ENCODE measurements at regions not wholly inside any gene's neighbourhood (a gene's known extent, or its start where the extent isn't known, plus 50 kb on each side); places are given as distances from the start of the nearest gene placed in this dataset.
"Not testable (repeated sequence)": the region's sequence is repeated elsewhere in the genome, so short reads cannot be mapped to it uniquely, and the experiment has no call there.

DNA sequence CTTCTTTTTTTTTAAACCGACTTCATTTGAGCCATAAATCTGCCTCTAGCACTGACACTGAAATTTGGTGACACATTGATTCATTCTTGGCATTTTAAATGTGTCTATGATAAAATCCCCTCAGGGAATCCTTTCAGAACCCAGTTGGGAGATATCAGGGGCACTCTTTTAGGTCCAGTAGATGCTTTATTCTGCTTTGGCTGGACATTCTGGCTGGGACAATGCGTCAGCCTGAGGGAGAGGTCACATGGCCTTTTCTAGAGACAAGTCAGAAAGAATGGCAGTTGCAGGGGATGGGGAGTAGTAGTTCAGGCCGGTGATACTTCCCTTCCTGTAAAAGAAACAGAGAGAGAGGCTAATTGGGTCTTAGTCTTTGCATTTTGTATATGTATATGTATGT lies 63.1 kb downstream of the TRIM43 start:
- not testable (repeated sequence) for DNase-seq

DNA sequence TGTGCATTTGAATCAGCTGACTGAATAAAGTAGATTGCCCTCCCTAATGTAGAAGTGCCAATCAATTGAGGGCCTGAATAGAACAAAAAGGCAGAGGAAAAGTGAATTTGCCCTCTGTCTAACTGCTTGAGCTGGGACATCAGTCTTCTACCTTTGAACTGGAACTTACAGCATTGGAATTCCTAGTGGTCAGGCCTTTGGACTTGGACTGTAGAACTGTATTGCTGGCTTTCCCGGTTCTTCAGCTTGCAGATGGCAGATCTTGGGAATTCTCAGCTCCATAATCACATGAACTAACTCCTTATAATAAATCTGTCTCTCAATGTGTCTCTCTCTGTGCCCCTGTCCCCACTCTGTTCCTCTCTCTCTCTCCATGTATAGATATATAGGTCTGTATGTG lies 64.8 kb downstream of the TRIM43 start:
- not testable (repeated sequence) for DNase-seq

DNA sequence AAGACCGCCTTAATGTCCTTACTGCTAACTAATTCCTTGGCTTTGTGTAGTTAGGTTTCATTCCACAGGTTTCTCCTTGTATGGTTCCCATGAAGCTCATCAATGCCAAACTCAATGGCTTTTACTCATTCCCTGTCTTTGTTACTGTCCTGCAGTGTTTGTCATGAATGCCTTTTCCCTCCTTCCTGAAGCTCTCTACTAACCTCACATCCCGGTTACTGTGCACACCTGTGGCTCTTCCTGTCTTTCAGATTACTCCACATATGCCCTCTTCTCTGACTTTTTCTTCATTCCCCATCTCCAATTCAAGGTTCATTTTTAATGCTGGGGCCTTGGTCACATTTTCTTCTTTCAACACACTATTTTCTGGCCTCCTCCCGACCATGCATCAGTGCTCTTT lies 66.1 kb downstream of the TRIM43 start:
- DNase-seq: not testable (repeated sequence)

DNA sequence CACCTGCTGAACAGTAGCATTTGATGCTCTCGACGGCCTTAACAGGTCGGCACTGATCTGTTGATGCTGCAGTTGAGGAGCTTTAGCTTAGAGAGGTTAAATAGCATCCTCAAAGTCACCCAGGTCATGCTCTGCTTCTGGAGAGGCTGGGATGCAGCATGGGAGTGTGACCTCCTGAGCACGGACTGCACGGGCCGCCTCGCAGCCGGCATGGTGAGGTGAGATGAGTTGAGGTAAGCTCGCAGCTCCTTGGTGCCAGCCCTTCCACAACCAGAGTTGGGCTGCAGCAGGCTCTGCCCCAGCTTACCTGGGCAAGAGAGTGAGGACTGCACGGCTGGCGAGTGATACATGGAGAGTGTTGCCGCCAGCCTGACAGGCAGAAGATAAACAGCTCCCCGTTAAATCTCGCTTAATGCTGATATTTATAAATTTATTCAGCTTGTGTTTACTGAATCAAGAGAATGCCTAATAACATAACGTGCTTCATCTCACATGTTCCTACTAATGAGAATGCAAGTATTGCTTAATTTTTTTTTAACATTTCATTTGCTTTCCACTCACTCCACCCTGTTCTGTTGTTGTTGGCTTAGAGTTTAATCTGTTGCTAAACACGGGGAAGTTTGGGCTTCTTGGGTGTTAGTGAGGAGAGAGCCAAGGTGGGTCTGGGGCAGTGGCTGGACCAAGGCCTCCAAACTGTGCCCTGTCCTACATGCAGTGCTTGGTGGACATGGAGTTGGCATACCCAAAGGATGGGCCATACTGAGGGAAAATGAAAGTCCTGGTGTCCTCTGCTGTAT lies 69.2 kb downstream of the TRIM43 start:
- DNase-seq: not testable (repeated sequence)

DNA sequence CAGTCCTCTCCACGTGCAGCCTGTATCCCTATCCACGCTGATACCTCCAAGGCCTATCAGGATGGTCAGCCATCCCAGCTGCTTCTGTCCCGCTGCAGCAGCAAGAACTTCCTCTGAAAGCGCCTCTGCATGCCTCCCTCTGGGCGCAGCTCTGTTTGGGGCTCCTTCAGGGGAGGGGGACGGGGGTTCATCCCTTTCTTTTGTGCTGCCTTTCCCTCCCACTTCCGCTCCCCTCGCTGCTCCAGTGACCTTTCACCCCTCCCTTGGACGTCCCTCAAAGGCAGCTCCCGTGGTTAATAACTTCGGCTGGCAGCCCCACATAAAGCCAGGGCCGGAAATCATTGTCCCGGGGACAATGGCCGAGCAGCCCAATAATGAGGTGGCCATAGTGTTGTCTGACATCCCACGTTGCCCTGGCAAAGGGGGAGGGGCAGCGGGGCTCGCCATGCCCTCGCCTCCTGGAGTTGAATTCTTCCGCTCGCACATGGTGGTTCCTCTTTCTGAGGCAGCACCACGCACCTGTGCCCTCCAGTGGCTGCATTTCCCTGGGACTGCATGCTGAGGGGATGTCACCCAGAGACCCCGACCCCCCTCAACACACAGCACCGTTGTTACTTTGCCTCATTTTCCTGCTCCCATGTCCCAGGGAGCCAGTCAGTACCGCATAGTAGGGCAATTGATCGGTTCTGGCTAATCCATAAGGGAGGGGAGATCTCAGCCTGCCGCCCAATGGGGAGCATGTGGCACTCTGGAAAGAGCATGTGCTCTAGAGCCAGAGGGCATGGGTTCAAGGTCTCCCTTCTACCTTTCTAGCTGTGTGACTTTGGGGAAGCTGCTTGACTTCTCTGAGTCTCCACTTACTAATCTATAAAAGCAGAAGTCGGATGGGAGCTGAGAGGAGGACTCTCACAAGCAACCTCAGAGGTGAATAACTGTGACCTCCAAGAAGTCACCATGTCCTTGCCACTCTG lies 72.0 kb downstream of the TRIM43 start:
- not testable (repeated sequence) for DNase-seq

DNA sequence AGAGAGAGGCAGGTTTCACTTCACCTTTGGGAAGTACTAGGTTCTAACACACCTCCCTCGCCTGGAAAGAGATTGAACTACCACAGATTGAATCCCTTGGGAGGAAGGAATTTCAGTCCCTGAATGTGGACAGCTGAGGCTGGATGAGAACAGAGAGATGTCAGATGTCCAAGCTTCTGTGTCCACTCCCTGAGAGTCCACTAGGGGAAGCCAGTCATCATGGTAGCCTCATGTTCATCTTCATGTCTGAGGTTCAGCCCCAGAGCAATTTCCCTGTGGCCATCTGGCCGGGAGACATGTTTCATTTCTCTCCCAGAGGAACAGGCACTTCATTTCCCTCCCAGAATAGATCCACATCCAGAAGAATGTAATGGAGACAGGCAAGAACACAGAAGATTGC lies 74.8 kb downstream of the TRIM43 start:
- not testable (repeated sequence) for DNase-seq

DNA sequence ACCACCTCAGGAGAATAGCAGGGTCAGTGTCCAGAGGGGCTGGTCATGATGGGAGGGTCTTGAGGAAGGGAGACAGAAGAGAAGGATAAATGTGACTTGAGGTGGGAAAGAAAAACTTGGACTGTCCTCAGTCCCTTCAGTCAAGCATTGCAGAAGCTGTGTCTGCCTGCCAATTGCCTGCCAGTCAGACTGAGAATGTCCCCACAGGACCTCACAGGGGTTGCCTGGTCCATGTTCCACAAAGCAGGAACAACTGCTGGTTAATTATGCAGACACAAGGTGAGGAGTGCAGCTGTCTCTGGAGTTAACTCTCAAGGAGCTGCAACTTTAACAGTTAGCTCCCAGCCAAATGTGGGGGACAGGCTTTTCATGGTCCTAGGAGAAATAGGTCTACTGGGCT lies 75.7 kb downstream of the TRIM43 start:
- no peak for DNase-seq

DNA sequence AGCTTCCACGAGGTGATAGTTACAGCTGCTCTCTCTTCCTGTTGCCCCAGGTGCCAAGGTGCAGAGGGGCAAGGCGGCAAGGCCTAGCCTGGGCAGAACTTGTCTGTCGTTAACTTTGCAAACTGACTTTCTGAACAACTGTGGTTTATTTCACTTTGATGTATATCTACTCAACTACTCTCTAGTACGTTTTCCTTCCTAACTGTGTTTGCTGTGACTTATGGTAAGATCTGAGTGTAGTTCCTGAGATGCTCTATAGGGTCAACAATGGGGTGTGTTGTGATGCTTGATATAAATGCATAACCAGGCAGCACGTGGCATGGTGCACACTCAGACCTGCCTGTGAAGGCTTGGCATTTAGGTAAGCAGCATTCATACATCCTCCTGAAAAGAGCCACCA lies 77.1 kb downstream of the TRIM43 start:
- DNase-seq: not testable (repeated sequence)

DNA sequence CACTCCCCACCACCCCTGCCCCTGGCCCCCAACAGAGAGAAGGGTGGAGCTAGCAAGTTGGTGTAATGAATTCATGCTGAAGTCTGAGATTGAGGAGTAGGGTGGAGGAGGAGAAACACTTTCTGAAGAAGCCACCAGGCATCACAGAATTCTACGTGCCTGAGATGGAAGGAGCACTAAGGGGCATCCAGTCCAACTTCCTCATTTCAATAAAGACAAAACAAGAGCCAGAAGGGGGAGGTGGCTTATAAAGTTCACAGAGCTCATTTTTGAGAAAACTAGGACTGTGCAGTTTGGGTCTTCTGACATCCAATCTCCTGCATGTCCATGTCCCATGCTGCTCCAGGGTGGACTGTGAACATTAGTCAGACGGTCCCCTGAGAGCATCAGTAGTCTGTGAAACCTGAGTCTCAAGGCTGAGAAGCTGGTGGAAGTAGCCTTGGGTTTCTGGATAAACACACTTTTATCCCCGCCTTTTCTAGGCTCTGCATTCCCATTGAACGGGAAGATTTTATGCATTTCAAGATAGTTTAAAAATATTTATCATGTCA lies 77.7 kb downstream of the TRIM43 start:
- DNase-seq: peak; percentile 3

DNA sequence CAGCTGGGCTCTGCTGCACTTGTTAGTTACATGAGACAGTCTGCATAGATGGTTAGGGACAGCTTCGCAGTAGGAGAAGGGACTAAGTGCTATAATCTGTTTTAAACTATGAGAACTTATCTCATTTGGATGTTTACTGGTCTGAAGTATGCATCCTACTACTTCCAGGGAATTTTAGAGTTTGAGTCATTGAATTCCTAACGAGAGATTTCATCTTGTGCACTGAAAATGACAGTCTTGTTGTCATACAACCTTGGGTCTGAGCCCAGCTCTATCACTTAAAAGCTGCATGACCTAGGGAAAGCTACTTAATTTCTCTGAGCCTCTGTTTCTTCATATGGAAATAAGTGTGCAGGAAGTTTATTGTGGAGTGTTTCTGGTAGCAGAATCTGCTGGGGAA lies 78.4 kb downstream of the TRIM43 start:
- DNase-seq: no peak

DNA sequence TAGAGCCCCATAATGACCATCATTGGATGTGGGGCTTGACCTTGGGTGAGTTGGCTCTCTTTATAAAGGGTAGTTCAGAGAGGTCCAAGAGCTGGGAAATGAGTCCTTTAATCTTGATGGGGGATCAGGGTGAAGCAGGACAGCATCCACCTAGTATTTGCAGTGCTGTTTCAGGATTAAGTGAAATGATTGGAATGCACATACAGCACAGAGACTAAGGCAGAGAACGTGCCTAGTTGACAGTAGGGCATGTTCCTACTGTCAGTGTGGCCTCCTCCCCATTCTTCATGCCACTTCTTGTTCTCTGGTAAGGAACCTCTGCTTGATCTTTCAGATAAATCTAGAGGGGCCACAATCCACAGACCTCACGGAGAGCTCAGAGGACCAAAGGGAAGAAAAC lies 78.9 kb downstream of the TRIM43 start:
- no peak for DNase-seq

DNA sequence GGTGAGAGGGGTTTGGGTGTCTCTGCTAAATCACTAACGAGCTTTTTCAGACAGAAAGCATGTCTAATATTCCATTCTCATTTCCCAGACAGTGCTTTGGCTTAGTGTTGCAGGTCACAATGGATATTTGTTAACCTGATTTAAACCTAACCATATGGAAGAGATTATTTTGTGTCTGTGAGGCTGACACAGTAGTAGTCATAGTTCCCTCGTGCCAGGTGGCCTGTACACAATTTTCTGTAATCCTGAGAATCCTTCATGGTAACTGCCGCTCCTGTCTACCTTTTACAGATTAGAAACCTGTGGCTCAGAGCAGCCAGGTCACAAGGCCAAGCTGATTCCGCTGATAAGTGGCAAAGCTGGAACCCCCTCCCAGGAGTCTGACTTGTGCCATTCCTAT lies 79.4 kb downstream of the TRIM43 start:
- DNase-seq: not testable (repeated sequence)

DNA sequence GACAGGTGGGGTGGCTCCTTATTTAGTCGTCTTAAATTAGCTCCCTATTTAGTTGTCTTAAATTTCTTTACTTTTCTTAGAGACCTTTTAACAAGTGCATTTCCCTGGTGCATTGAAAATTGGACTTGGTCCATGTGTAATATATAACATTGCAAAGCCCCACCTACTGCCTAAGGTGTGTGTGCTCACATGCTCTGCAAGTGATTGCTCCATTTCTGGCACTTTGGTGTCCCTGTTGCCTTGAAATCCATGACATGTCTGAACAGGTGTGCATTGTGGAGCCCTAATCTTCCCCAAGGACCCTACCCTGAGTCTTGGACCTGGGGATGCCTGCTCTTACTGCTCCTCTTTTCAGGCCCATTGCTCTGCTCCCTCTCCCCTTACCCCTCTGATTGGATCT lies 80.2 kb downstream of the TRIM43 start:
- DNase-seq: not testable (repeated sequence)

DNA sequence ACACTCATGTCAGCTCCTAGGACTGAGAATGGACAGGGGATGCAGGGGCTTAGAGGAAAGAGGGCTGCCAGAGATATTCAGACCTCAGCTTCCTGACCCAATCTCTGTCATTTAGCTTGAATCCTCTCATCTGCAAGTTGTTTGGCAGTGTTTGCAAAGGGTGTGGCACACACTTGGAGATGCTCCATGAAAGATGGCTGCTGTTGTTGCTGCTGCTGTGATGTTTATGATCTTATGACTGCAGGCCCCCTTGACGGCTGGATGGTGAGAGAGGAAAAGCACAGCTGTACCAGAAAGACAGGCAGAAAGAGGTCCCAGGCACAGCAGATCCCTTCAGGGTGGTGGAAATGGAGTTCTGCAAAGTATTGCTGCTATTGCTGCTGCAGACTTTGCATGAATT lies 80.7 kb downstream of the TRIM43 start:
- DNase-seq: not testable (repeated sequence)

DNA sequence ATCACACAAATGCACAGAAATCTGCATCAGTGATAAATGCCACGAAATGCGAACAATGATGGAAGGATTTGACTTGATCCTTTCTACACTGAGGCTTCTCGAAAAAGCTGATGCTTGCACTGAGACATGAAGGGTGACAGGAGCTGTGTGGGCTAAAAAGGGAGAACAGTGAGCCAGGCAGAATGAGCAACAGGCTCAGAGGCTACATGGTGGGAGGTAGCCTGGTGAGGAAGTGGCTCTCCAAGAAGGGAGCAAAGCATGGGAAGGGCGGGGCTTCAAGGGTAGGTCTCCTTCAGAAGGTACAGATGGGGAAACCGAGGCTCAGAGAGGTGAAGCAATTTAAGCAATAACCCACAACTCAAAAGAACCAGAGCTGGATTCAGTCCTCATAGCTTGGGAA lies 82.4 kb downstream of the TRIM43 start:
- DNase-seq: no peak

DNA sequence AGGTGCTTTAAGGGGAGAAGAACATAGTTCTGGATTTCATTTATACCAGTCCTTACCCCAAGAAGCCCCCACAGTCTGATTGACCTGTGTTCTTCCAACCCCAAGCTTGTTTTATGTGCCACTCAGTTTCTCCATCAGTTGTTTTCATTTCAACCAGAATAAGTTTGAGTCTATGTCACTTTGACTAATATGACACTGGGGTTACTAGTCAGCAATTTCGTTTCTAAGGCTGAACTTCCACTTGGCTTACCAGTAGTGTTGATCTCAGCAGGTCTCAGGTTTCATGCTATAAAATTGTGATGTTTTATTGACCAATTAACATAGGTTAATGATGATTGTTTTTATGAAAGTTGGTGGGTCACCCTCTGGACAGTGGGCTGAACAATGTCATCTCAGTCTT lies 84.8 kb downstream of the TRIM43 start:
- DNase-seq: not testable (repeated sequence)

DNA sequence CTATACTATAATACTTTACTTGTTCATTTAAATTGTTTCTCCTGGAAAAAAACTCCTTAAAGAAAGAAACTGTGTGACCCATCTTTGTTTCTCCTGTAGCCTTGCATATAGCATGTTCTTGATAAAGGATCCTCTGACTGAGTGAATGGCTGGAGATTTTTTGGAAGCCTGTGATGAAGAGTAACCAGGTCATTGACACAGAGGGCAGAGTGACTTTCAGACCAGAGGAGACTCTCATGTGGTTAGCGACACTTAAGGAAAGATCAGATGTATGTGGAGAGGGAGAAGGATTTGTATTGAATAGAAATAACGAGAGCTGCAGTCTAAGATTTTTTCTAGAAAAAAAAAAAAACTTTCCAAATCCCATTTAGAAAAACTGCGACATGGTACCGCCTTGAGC lies 85.5 kb downstream of the TRIM43 start:
- no peak for DNase-seq

DNA sequence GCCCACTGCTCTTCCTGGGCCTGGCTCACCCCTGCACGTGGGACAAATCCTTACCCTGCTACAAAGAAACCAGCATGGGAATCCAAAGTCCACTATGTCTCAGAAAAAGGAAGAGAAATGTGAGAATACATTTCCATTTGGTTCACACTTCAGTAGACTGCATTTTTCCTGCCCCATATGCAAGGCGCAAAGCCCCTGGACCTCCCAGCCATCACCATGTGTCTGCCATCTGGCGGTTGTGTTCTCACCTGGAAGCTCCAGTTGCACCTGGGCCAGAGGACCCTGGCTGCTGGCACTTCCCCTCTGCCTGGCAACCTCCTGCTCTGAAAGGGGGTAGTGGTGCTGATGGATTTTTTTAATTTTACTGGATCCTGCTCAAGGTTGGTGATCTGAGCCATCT lies 86.0 kb downstream of the TRIM43 start:
- not testable (repeated sequence) for DNase-seq

DNA sequence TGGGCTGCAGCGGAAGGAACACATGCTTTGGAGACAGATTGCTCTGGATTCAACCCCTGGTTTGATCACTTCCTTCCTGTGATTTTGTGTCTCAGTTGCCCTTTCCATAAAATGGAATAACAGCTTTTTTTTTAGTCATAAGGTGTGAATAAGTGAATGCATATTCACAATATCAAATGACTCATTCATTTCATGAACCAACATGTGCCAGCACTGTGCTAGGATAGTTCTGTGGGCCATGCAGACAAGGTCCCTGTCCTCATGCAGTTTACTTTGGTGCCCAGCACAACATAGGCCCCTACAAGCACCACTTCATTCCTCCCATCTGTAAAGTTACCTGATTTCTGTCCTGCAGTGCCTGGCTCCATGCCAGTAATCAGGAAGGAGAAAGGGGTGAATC lies 89.4 kb downstream of the TRIM43 start:
- DNase-seq: not testable (repeated sequence)

DNA sequence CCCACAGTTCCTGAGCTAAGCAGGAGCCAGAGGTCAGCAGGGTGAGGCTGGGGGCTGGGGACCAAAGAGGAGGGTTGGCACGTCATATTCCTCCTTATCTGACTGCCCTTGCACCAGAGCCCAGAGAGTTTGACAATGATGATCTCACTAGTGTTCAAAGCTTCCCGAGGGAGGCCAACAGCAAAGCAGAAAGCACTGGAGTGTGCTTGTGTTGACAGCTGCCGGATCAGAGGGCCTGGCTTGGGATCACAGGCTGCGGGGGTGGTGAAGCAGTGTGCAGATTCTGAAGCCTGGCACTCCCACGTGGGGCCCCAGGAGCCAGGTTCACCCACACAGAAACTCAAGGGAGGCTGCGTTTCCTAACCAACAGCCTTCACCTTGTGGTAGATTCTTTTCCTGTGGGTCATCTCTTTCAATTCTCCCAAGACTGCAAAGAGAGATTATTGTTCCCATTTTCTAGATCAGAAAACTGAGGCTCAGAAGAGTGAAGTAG lies 89.8 kb downstream of the TRIM43 start:
- not testable (repeated sequence) for DNase-seq

DNA sequence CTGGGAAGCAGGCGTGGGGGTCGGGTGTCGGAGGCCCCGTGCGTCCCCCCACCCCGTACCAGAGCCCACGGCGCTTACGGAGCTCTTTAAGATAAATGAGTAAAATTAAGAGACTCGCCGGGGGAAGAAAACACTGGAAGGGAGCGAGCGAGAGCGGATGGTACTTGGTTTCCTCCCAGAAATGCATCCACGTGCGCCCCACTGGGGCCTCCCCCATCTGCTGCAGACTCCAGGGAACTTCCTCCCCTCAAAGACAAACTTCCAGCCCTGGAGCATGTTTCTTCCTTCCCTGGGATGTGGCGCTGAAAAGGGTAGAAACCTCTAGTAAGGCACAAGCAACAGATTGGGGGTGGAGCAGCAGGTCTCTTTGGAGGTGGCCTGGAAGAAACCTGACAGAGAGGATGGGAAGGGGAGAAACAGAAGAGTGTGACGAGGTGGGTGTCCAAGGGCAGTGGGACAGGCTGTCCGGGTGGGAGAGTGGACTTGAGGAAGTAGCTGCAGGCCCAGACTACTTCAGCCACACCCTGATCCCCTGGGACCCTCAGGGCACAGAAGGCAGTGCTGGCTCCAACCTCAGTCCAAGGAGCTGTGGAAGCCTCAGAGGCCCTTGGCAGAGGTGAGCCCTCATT lies 91.2 kb downstream of the TRIM43 start:
- DNase-seq: not testable (repeated sequence)

DNA sequence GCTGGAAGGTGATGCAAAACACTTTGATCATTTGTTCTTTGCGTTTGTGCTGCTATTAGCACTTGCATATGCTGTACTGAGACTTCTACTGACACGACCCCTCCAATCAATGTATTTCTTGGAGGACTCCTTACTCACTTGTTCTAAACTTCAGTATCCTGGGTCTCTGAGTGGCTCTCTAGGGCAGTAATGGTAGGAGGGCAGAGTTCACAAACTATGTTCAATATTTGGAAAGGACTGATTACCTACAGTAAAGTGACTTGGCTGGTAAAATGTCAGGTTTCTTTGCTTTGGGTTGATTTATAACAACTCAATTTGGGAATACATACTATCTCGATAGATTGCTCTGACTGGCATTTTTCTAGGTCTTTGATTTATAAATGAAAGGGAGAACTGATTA lies 93.7 kb downstream of the TRIM43 start:
- no peak for DNase-seq
